Stimulated activated naive CD8-positive, alpha-beta T cell treated with anti-CD3 and anti-CD28 coated beads, Interleukin-15, Interleukin-2, amounts not matched to agents 100 ng/mL and 50 ng/mL, for 24 hours (primary cell): ENCODE measurements at regions not wholly inside any gene's neighbourhood (a gene's known extent, or its start where the extent isn't known, plus 50 kb on each side); places are given as distances from the start of the nearest gene placed in this dataset.

ENCODE experiments used
- H3K27ac Mint-ChIP-seq: one replicate; pipeline ENCODE4 v1.8.0; 2021; ENCODE audit warnings: mild to moderate bottlenecking, mixed read lengths
- H3K27me3 Mint-ChIP-seq: one replicate; pipeline ENCODE4 v1.8.0; 2021; ENCODE audit warnings: mixed read lengths
- H3K36me3 Mint-ChIP-seq: one replicate; pipeline ENCODE4 v1.8.0; 2021; ENCODE audit warnings: low read depth, mixed read lengths
- H3K4me1 Mint-ChIP-seq: one replicate; pipeline ENCODE4 v1.8.0; 2021; ENCODE audit warnings: low read depth, mixed read lengths
- H3K4me3 Mint-ChIP-seq: one replicate; pipeline ENCODE4 v1.8.0; 2021; ENCODE audit warnings: mild to moderate bottlenecking, mixed read lengths
- H3K9me3 Mint-ChIP-seq: one replicate; pipeline ENCODE4 v1.8.0; 2021; ENCODE audit warnings: mixed read lengths

- Mint-ChIP-seq H3K36me3 (no peaks in the 10 kb centered on the region), H3K27me3 (no peaks in the 10 kb centered on the region), H3K4me1 (no peaks in the 10 kb centered on the region), H3K4me3 (no peak overlapping the region), H3K27ac (no peak overlapping the region), H3K9me3 (no peaks in the 10 kb centered on the region)
Observed at GRCh38 chr18:78133729-78134128, 845.9 kb upstream of the SALL3 start.

GRCh38 chr18:78136986-78137385 lies 842.6 kb upstream of the SALL3 start:
- Mint-ChIP-seq H3K27ac (no peak overlapping the region), H3K27me3 (no peaks in the 10 kb centered on the region), H3K4me1 (no peaks in the 10 kb centered on the region), H3K4me3 (no peak overlapping the region), H3K36me3 (no peaks in the 10 kb centered on the region), H3K9me3 (no peaks in the 10 kb centered on the region)

GRCh38 chr18:78138983-78139496 lies 840.6 kb upstream of the SALL3 start:
- H3K4me1 Mint-ChIP-seq, result no peaks in the 10 kb centered on the region
- H3K27ac Mint-ChIP-seq, result no peak overlapping the region
- H3K4me3 Mint-ChIP-seq, result no peak overlapping the region
- H3K27me3 Mint-ChIP-seq, result no peaks in the 10 kb centered on the region
- no peaks in the 10 kb centered on the region for H3K9me3 Mint-ChIP-seq
- no peaks in the 10 kb centered on the region for H3K36me3 Mint-ChIP-seq

GRCh38 chr18:78140294-78140693 lies 839.3 kb upstream of the SALL3 start:
- H3K9me3 Mint-ChIP-seq, result no peaks in the 10 kb centered on the region
- no peaks in the 10 kb centered on the region for H3K4me1 Mint-ChIP-seq
- H3K4me3 Mint-ChIP-seq, result no peak overlapping the region
- H3K36me3 Mint-ChIP-seq, result no peaks in the 10 kb centered on the region
- no peaks in the 10 kb centered on the region for H3K27me3 Mint-ChIP-seq
- H3K27ac Mint-ChIP-seq, result no peak overlapping the region

GRCh38 chr18:78144669-78145068 lies 834.9 kb upstream of the SALL3 start:
- Mint-ChIP-seq H3K36me3 (no peaks in the 10 kb centered on the region), H3K4me1 (no peaks in the 10 kb centered on the region), H3K27me3 (no peaks in the 10 kb centered on the region), H3K4me3 (no peak overlapping the region), H3K9me3 (no peaks in the 10 kb centered on the region), H3K27ac (no peak overlapping the region)

- Mint-ChIP-seq H3K27ac (no peak overlapping the region), H3K36me3 (no peaks in the 10 kb centered on the region), H3K4me3 (no peak overlapping the region), H3K4me1 (no peaks in the 10 kb centered on the region), H3K9me3 (no peaks in the 10 kb centered on the region), H3K27me3 (no peaks in the 10 kb centered on the region)
Observed at GRCh38 chr18:78145096-78145495, 834.5 kb upstream of the SALL3 start.

GRCh38 chr18:78146136-78147085 lies 833.2 kb upstream of the SALL3 start:
- Mint-ChIP-seq H3K4me1 (no peaks in the 10 kb centered on the region), H3K9me3 (no peaks in the 10 kb centered on the region), H3K27me3 (no peaks in the 10 kb centered on the region), H3K4me3 (no peak overlapping the region), H3K27ac (no peak overlapping the region), H3K36me3 (no peaks in the 10 kb centered on the region)

GRCh38 chr18:78150590-78150989 lies 829.0 kb upstream of the SALL3 start:
- Mint-ChIP-seq H3K27ac (no peak overlapping the region), H3K4me1 (no peaks in the 10 kb centered on the region), H3K9me3 (no peaks in the 10 kb centered on the region), H3K4me3 (no peak overlapping the region), H3K27me3 (no peaks in the 10 kb centered on the region), H3K36me3 (no peaks in the 10 kb centered on the region)

- Mint-ChIP-seq H3K4me3 (no peak overlapping the region), H3K9me3 (no peaks in the 10 kb centered on the region), H3K4me1 (no peaks in the 10 kb centered on the region), H3K36me3 (no peaks in the 10 kb centered on the region), H3K27me3 (no peaks in the 10 kb centered on the region), H3K27ac (no peak overlapping the region)
Observed at GRCh38 chr18:78151234-78151633, 828.4 kb upstream of the SALL3 start.

- H3K4me3 Mint-ChIP-seq, result no peak overlapping the region
Observed at GRCh38 chr18:78151948-78152725, 827.5 kb upstream of the SALL3 start.

GRCh38 chr18:78153362-78153761 lies 826.3 kb upstream of the SALL3 start:
- H3K27ac Mint-ChIP-seq, result no peak overlapping the region
- no peaks in the 10 kb centered on the region for H3K27me3 Mint-ChIP-seq
- no peak overlapping the region for H3K4me3 Mint-ChIP-seq
- no peaks in the 10 kb centered on the region for H3K36me3 Mint-ChIP-seq
- H3K9me3 Mint-ChIP-seq, result no peaks in the 10 kb centered on the region
- H3K4me1 Mint-ChIP-seq, result no peaks in the 10 kb centered on the region

More at GRCh38 chr18:78151948-78152725, 827.5 kb upstream of the SALL3 start:
- Mint-ChIP-seq H3K27ac (no peak overlapping the region), H3K9me3 (no peaks in the 10 kb centered on the region), H3K27me3 (no peaks in the 10 kb centered on the region), H3K36me3 (no peaks in the 10 kb centered on the region), H3K4me1 (no peaks in the 10 kb centered on the region)

- Mint-ChIP-seq H3K27ac (no peak overlapping the region), H3K9me3 (no peaks in the 10 kb centered on the region), H3K27me3 (no peaks in the 10 kb centered on the region), H3K4me1 (no peaks in the 10 kb centered on the region), H3K36me3 (no peaks in the 10 kb centered on the region), H3K4me3 (no peak overlapping the region)
Observed at GRCh38 chr18:78154444-78154843, 825.2 kb upstream of the SALL3 start.

GRCh38 chr18:78154853-78155252 lies 824.8 kb upstream of the SALL3 start:
- no peak overlapping the region for H3K4me3 Mint-ChIP-seq

GRCh38 chr18:78156466-78156865 lies 823.2 kb upstream of the SALL3 start:
- no peaks in the 10 kb centered on the region for H3K9me3 Mint-ChIP-seq
- H3K4me3 Mint-ChIP-seq, result no peak overlapping the region
- no peaks in the 10 kb centered on the region for H3K4me1 Mint-ChIP-seq
- H3K36me3 Mint-ChIP-seq, result no peaks in the 10 kb centered on the region
- no peaks in the 10 kb centered on the region for H3K27me3 Mint-ChIP-seq
- H3K27ac Mint-ChIP-seq, result no peak overlapping the region

More at GRCh38 chr18:78154853-78155252, 824.8 kb upstream of the SALL3 start:
- no peaks in the 10 kb centered on the region for H3K36me3 Mint-ChIP-seq
- H3K27ac Mint-ChIP-seq, result no peak overlapping the region
- no peaks in the 10 kb centered on the region for H3K27me3 Mint-ChIP-seq
- no peaks in the 10 kb centered on the region for H3K9me3 Mint-ChIP-seq
- H3K4me1 Mint-ChIP-seq, result no peaks in the 10 kb centered on the region

- H3K36me3 Mint-ChIP-seq, result no peaks in the 10 kb centered on the region
- no peaks in the 10 kb centered on the region for H3K4me1 Mint-ChIP-seq
- no peaks in the 10 kb centered on the region for H3K9me3 Mint-ChIP-seq
- H3K4me3 Mint-ChIP-seq, result no peak overlapping the region
- H3K27me3 Mint-ChIP-seq, result no peaks in the 10 kb centered on the region
- no peak overlapping the region for H3K27ac Mint-ChIP-seq
Observed at GRCh38 chr18:78158943-78159342, 820.7 kb upstream of the SALL3 start.
